Hepatocyte (in vitro differentiated cells): ENCODE measurements at regions not wholly inside any gene's neighbourhood (a gene's known extent, or its start where the extent isn't known, plus 50 kb on each side); places are given as distances from the start of the nearest gene placed in this dataset.

Experiments used
- DNase-seq: peaks from one replicate; pipeline ENCODE4 v3.0.0-alpha.2; 2016; ENCODE audit warnings: low spot score
- H2AFZ ChIP-seq: fragments of 200-600 bp; sonication (generic); 2 replicates; pipeline ENCODE4 v1.6.0; 2016; ENCODE audit warnings: antibody characterized with exemption, mild to moderate bottlenecking
- H3K27ac ChIP-seq: fragments of 200-600 bp; sonication (generic); 2 replicates; pipeline ENCODE4 v1.5.1; 2016; ENCODE audit warnings: mild to moderate bottlenecking
- H3K27me3 ChIP-seq: fragments of 200-600 bp; sonication (generic); 2 replicates; pipeline ENCODE4 v1.6.1; 2016
- H3K36me3 ChIP-seq: fragments of 200-600 bp; sonication (generic); replicated peaks from 2 replicates; pipeline ENCODE4 v1.5.1; 2016; ENCODE audit warnings: low read depth; ENCODE audit not compliant: insufficient read depth
- H3K4me1 ChIP-seq: fragments of 200-600 bp; sonication (generic); 2 replicates; pipeline ENCODE4 v1.5.1; 2016; ENCODE audit warnings: mild to moderate bottlenecking, moderate library complexity; ENCODE audit not compliant: insufficient read depth
- H3K4me2 ChIP-seq: fragments of 200-600 bp; sonication (generic); 2 replicates; pipeline ENCODE4 v1.6.0; 2016
- H3K4me3 ChIP-seq: fragments of 200-600 bp; sonication (generic); 2 replicates; pipeline ENCODE4 v1.5.1; 2016; ENCODE audit warnings: mild to moderate bottlenecking
- H3K79me2 ChIP-seq: fragments of 200-600 bp; sonication (generic); 2 replicates; pipeline ENCODE4 v1.6.0; 2017; ENCODE audit warnings: mild to moderate bottlenecking
- H3K9me2 ChIP-seq: fragments of 200-600 bp; sonication (generic); replicated peaks from 2 replicates; pipeline ENCODE4 v1.6.0; 2017; ENCODE audit warnings: mild to moderate bottlenecking; ENCODE audit not compliant: insufficient read depth
- H3K9me3 ChIP-seq: fragments of 200-600 bp; sonication (generic); 2 replicates; pipeline ENCODE4 v1.5.1; 2016; ENCODE audit warnings: low read depth, mild to moderate bottlenecking
- H4K20me1 ChIP-seq: fragments of 200-600 bp; sonication (generic); 2 replicates; pipeline ENCODE4 v1.6.0; 2016; ENCODE audit warnings: mild to moderate bottlenecking; ENCODE audit not compliant: insufficient read depth, poor library complexity, severe bottlenecking
- CTCF ChIP-seq: fragments of 200-600 bp; sonication (generic); IDR thresholded peaks from 2 replicates; pipeline ENCODE4 v1.5.1; 2016; ENCODE audit warnings: antibody characterized with exemption, mild to moderate bottlenecking; ENCODE audit not compliant: poor library complexity
- EZH2 ChIP-seq: fragments of 200-600 bp; sonication (generic); IDR thresholded peaks from 2 replicates; pipeline ENCODE4 v1.6.1; 2016; ENCODE audit warnings: antibody characterized with exemption, mild to moderate bottlenecking, borderline replicate concordance
- EZH2phosphoT487 ChIP-seq: fragments of 200-600 bp; sonication (generic); IDR thresholded peaks from one replicate; pipeline ENCODE4 v1.6.1; 2018; ENCODE audit warnings: antibody characterized with exemption, mild to moderate bottlenecking, low read depth, moderate library complexity; ENCODE audit not compliant: unreplicated experiment, severe bottlenecking
- WGBS: methylation state at CpG from one replicate; pipeline ENCODE4 v1.1.6; 2016; ENCODE audit warnings: low lambda C conversion rate; ENCODE audit errors: missing lambda C conversion rate; 5-methylcytosine and 5-hydroxymethylcytosine counted together

GRCh38 chr14:36065831-36066230 is 110.7 kb downstream of the PTCSC3 start:
- Histone ChIP-seq H3K9me3 (no peaks in the 10 kb centered on the region), H3K9me2 (no peaks in the 10 kb centered on the region), H3K36me3 (no peaks in the 10 kb centered on the region), H4K20me1 (no peaks in the 10 kb centered on the region), H3K4me2 (no peak overlapping the region), H3K27me3 (peaks cover 8% of the 10 kb centered on the region), H3K79me2 (no peaks in the 10 kb centered on the region), H3K4me3 (no peak overlapping the region), H3K4me1 (no peaks in the 10 kb centered on the region), H3K27ac (no peak overlapping the region), H2AFZ (no peak overlapping the region)
- DNase-seq = no peak
- TF ChIP-seq EZH2phosphoT487 (no peak), EZH2 (no peak), CTCF (no peak)
- WGBS = 70% methylated on average over 3 of the region's 3 CpGs

- H3K27me3 ChIP-seq = no peaks in the 10 kb centered on the region
- TF ChIP-seq EZH2phosphoT487 (no peak), CTCF (no peak), EZH2 (no peak)
- H3K9me3 ChIP-seq = no peaks in the 10 kb centered on the region
- H3K4me2 ChIP-seq = no peak overlapping the region
- WGBS = 88% methylated on average over 2 of the region's 2 CpGs
- no peaks in the 10 kb centered on the region for H3K79me2 ChIP-seq
- H3K4me1 ChIP-seq = no peaks in the 10 kb centered on the region
- no peaks in the 10 kb centered on the region for H4K20me1 ChIP-seq
- no peak overlapping the region for H3K4me3 ChIP-seq
- no peaks in the 10 kb centered on the region for H3K36me3 ChIP-seq
- no peak overlapping the region for H3K27ac ChIP-seq
- H2AFZ ChIP-seq = no peak overlapping the region
- no peaks in the 10 kb centered on the region for H3K9me2 ChIP-seq
- no peak for DNase-seq
These were observed 117.0 kb downstream of the PTCSC3 start for GRCh38 chr14:36059531-36059930.

GRCh38 chr14:36057452-36058116 is 118.9 kb downstream of the PTCSC3 start:
- no peaks in the 10 kb centered on the region for H3K79me2 ChIP-seq
- H3K4me2 ChIP-seq = no peak overlapping the region
- no peaks in the 10 kb centered on the region for H4K20me1 ChIP-seq
- H2AFZ ChIP-seq = no peak overlapping the region
- no peaks in the 10 kb centered on the region for H3K36me3 ChIP-seq
- no peak for DNase-seq
- TF ChIP-seq EZH2phosphoT487 = no peak
- H3K4me3 ChIP-seq = no peak overlapping the region
- 75% methylated on average over 7 of the region's 7 CpGs for WGBS
- H3K27me3 ChIP-seq = no peaks in the 10 kb centered on the region
- H3K27ac ChIP-seq = no peak overlapping the region
- H3K4me1 ChIP-seq = no peaks in the 10 kb centered on the region
- H3K9me2 ChIP-seq = no peaks in the 10 kb centered on the region
- H3K9me3 ChIP-seq = no peaks in the 10 kb centered on the region

GRCh38 chr14:36056845-36057244 is 119.7 kb downstream of the PTCSC3 start:
- Histone ChIP-seq H3K27me3 (no peaks in the 10 kb centered on the region), H3K9me2 (no peaks in the 10 kb centered on the region), H3K9me3 (no peaks in the 10 kb centered on the region), H4K20me1 (no peaks in the 10 kb centered on the region), H3K4me2 (no peak overlapping the region), H3K4me1 (no peaks in the 10 kb centered on the region), H3K79me2 (no peaks in the 10 kb centered on the region), H3K36me3 (no peaks in the 10 kb centered on the region), H2AFZ (no peak overlapping the region), H3K4me3 (no peak overlapping the region), H3K27ac (no peak overlapping the region)
- no peak for TF ChIP-seq EZH2phosphoT487
- TF ChIP-seq CTCF = no peak
- TF ChIP-seq EZH2 = no peak
- no peak for DNase-seq
- 85% methylated on average over 3 of the region's 3 CpGs for WGBS
